ENCODE measurements at regions not wholly inside any gene's neighbourhood (a gene's known extent, or its start where the extent isn't known, plus 50 kb on each side); places are given as distances from the start of the nearest gene placed in this dataset.

GRCh38 chr2:138105358-138105757, 141.1 kb downstream of the HNMT start:
- DNase-seq (ENCODE audit: low read depth), result no peak

DNA sequence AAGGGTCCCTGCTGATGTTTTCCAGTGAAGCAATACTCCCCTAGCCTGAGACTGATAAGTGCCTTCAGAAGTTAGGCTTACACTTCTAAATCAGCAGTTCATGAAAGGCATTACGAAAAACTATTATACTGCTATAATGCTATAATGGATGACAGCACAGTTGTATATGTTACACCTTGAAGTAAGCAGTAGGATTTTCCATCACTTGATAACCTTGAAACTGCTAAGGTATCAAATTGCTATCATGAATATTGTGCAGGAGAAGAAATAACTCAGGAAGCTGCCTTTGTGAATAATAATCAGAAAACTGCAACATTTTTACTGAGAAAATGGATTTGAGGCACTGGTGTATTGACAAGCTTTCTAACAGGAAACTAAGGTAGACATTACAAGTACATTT, 142.3 kb downstream of the HNMT start:
- DNase-seq (ENCODE audit: low read depth), result no peak

DNA sequence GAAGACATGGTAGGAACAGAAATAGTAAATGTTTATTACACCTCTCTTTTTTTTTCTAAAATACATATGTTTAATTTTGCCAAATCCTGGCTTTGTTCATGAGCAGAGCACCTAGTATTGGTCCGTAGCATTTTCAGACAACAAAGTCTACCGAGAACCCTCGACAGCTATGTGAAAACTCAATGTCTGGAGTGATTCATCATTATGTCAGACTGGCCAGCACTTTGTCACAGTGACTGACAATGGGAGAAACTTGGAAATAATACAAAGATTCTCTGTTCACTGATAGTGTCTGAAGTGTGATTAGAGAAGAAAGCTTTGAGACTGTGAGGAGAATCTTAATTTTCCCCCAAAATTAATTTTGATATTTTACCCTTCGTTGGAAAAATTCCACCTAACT, 143.0 kb downstream of the HNMT start:
- DNase-seq (ENCODE audit: low read depth), result no peak

DNA sequence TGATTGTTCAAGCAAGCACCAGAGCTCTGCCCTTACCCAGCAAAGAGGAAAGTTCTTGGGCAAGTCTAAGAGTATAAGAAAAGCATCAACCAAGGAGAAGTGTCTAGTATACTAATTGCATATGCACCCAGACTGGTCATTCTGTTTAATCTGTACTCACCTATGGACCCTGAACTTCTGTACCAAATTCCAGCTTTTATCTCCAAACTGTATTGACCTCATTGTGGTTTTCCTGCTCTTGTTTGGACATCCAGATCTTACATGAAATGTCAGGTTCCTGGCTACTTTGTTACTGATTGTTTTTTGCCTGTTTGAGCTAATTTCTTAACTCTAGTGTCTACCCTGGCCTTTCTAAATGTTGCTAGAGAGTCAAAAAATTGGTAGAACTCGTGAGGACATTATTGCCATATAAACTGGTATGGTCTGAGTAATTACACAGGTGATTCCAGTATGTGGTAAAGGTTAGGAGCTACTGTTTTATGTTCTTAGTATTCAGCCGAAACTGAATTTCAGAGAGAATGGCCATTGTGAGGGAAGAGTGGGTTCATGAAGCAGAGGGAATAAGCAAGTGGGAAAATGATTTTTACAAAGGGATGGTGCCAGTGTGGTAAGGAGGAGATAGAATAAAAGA, 146.3 kb downstream of the HNMT start:
- DNase-seq (ENCODE audit: low read depth), result no peak

DNA sequence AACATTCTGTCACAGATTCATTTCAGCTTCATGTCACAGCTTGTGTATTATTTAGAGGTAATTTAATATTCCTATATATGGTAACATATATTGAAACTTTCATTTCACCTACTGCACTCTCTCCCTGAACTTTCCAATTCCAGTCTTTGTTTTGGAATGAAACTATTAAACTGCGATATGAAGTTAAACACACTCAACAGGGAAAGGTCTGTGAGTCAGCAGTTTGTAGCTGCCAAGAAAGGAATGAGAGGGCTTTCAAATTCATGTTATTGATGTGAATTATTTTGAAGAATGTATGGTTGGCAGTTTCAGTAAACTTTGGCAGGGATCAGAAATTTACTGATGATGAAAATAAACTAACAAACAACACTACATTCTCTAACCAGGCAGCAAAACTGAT, 148.3 kb downstream of the HNMT start:
- DNase-seq (ENCODE audit: low read depth), result no peak

DNA sequence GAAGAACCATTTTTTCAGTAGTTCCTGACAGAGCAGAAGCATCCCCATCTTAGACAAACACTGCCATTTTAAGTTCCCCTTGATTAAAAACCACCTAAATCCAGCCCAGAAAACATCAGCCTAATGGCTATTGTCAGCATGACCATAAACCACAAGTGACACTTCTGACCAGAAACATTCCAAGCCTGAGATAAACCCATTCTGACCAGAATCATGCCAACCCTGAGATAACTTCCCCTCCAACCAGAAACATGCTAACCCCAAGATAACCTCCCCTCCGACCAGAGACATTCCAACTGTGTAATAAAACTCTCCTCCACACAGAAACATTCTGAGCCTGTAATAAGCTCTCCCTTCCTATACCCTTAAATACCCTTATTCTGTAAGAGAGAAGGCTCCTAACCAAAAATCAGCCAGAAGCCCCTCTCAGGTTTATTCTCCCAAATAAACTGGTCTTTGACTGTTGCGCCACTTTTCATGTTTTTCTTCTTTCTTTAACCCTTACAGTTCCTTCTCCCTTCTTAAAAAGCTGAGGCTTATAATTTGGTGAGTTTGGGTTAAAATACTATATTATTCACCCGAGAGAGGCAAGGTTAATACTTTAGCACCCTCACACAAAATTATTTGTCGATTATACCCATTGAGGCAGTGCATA, 149.7 kb downstream of the HNMT start:
- DNase-seq (ENCODE audit: low read depth), result peak; percentile 64

- no peak for DNase-seq (ENCODE audit: low read depth)
Observed at GRCh38 chr2:138115666-138116065, 151.4 kb downstream of the HNMT start.

GRCh38 chr2:138116456-138116855, 152.2 kb downstream of the HNMT start:
- DNase-seq (ENCODE audit: low read depth), result no peak

DNA sequence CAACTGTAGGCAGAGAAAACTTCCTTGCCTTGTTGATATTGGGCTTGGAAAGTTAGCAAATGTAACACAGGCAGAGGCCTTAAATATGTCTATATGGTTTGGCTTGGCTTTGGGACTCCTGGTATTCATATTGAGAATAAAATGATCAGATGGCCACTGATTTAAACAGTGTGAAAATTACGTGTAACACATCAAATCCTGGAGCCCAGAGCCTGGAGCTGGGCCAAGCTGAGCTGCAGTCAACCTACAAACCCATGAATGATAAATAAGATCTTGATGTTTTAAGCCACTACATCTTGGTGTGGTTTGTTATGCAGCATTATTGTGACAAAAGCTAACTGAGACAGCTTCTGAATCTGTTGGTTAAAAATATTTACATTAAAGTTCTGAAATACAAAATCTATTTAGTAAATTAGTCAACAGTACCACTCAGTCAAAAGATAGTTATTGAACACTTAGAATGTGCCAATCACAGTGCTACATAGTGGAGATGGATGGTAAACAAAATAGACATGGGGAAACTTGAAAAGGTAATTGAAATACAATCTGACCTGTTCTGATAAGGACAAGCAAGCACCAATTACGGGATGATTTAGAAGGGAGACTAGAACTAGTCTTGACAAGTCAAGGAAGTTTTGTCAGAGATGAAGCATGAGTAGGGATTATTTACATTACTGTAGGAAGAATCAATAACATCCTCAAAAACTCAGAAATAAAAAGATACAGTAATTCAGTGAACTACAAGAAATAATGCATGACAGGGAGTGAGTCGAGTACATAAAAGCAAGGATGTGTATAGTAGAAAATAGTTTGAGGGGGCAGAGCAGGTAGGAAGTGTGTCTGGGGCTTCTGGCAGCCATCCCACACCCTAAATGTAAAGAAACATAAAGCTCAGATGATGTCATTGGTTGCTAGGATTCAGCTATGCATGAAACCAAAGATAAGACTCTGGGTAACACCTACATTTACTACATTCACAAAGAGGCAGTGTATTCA, 157.7 kb downstream of the HNMT start:
- no peak for DNase-seq (ENCODE audit: low read depth)

GRCh38 chr2:138122891-138123290, 158.6 kb downstream of the HNMT start:
- no peak for DNase-seq (ENCODE audit: low read depth)

GRCh38 chr2:138123741-138124140, 159.5 kb downstream of the HNMT start:
- DNase-seq (ENCODE audit: low read depth), result no peak

- DNase-seq (ENCODE audit: low read depth), result no peak
Observed at GRCh38 chr2:138124521-138124920, 160.2 kb downstream of the HNMT start.

- no peak for DNase-seq (ENCODE audit: low read depth)
Observed at GRCh38 chr2:138125306-138126288, 161.3 kb downstream of the HNMT start.

GRCh38 chr2:138132108-138132507, 167.8 kb downstream of the HNMT start:
- no peak for DNase-seq (ENCODE audit: low read depth)

- no peak for DNase-seq (ENCODE audit: low read depth)
Observed at GRCh38 chr2:138137949-138138348, 173.7 kb downstream of the HNMT start.

DNA sequence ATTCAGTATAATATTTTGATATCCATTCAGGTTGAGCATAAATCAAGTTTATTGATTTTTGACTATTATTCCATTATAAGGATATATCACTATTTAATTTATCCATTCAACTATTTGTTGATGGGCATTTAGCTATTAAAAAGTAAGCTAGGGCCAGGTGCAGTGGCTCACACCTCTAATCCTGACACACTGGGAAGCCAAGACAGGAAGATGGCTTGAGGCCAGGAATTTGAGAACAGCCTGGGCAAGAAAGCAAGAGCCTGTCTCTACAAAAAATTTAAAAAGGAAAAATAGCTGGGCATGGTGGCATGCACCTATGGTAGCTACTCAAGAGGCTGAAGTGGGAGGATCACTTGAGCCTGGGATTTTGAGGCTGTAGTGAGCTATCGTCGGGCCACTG, 183.5 kb downstream of the HNMT start:
- DNase-seq (ENCODE audit: low read depth), result no peak

DNA sequence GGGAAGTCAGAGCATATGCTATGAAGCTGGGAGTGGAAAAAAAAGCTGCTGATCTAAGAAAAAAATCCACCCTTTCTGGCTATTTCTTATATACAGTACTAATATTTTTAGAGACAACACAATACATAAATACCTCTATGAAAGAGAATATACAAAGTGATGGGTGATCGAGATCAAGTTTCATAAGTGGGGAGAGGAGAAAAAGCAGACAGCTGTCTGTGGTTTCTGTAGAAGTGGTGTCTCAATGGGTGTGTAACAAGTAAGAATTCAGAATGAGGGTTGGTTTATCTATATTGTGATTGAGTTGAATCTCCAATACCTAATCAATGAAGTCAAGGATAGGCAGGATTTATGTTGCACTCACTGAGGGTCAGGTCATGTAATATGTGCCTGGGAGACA, 191.0 kb downstream of the HNMT start:
- no peak for DNase-seq (ENCODE audit: low read depth)

DNA sequence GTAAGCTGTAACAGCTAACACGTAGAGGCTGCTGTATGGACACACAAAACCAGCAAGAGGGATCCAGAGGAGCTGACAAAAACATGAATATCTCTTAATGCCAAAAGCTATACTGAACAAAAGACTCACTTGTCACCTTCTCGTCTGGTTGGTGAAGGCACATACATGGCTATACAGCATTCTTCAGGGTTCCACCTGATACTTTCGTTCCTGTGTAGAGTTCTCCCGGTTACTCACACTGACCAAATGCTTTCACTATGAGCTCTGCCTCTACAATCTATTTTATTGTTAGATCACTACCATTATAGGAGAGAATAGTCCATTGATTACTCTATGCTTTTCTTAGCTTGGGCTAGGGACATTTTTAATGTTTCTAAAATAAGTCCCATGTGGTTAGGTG, 193.1 kb downstream of the HNMT start:
- no peak for DNase-seq (ENCODE audit: low read depth)

DNA sequence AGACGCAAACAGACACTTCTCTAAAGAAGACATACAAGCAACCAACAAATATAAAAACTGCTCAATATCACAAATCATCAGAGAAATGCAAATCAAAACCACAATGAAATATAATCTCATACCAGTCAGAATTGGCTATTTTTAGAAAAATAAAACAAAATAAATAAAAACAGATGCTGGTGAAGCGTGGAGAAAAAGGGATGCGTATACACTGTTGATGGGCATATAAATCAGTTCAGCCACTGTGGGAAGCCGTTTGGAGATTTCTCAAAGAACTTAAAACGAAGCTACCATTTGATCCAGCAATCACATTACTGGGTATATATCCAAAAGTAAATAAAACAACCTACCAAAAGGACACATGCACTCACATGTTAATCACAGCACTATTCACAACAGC, 206.2 kb downstream of the HNMT start:
- DNase-seq (ENCODE audit: low read depth), result no peak

DNA sequence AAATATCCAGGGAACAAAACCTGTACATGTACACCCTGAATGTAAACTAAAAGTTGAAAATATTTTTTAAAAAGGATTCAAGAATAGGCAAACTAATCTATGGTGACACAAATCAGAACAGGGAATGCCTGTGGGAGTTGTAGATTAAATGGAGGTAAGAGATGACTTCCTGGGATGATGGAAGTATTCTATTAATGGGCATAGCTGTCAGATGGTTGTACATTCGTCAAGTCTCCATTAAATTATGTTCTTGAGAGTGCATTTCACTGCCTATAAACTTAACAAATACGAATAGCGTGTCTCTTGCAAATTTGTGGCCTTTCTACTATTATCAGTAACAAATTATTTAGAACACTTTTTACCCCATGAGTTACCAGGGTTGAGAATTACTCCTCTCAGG, 207.0 kb downstream of the HNMT start:
- no peak for DNase-seq (ENCODE audit: low read depth)

- no peak for DNase-seq (ENCODE audit: low read depth)
Observed at GRCh38 chr2:138175066-138175465, 210.8 kb downstream of the HNMT start.
